GM13977 (cell line): ENCODE measurements at regions not wholly inside any gene's neighbourhood (a gene's known extent, or its start where the extent isn't known, plus 50 kb on each side); places are given as distances from the start of the nearest gene placed in this dataset.

Experiments used
- DNase-seq: peaks from one replicate; pipeline ENCODE4 v3.0.0; 2012; ENCODE audit warnings: low spot score
- in situ Hi-C: fragments of 300-500 bp; cut with MboI; formaldehyde crosslinking; loops from one replicate; pipeline ENCODE4 v1.12.0; 2022; ENCODE audit warnings: low sequenced_read_pairs, low pct_unique_long_range_greater_than_20kb, mixed read lengths, inconsistent platforms; ENCODE audit not compliant: unreplicated experiment
- TF ChIP-seq, protein P1 (sequence below): IDR thresholded peaks from 2 replicates; pipeline ENCODE4 v1.5.1; 2012; ENCODE audit warnings: mild to moderate bottlenecking, control low read depth; ENCODE audit not compliant: insufficient read depth; ENCODE audit errors: extremely low read depth, missing control alignments

DNA sequence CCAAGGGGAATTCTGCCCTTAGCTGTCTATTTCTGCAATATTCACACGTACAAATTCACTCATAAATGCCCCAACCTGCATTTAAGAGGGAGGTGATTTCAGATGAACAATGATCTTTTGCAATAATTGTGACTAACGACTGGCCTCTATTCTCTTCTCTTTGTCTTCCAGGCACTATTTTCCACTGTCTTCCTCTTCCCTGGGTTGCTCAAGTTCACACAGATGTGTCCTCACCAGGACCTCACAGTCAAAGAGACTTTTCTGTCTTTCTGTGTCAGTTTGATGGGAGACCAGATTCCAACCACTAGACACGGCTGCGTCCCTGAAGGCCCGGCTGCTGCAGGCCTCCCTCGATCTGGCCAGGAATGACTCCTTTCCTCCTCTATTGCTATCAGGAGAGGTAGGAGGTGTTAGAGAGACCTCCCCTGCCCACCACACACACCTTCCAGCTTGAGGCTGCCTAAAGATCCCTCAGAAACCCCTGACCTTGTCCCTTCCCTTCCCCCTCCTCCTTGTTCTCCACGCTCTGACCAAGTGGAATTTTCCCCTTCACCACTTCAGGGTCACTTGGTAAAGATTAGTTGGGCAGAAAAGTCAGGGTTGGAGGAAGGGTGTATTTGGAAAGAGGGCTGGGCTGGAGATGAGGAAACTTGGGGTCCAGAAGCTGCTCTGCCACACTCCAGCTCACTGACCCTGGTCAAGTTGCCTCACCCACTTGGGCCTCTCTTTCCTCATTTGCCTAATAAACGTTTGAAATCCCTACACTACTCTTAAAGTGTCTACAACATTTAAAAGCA, 109.2 kb upstream of the COPS8 start:
- TF ChIP-seq, protein P1, sequence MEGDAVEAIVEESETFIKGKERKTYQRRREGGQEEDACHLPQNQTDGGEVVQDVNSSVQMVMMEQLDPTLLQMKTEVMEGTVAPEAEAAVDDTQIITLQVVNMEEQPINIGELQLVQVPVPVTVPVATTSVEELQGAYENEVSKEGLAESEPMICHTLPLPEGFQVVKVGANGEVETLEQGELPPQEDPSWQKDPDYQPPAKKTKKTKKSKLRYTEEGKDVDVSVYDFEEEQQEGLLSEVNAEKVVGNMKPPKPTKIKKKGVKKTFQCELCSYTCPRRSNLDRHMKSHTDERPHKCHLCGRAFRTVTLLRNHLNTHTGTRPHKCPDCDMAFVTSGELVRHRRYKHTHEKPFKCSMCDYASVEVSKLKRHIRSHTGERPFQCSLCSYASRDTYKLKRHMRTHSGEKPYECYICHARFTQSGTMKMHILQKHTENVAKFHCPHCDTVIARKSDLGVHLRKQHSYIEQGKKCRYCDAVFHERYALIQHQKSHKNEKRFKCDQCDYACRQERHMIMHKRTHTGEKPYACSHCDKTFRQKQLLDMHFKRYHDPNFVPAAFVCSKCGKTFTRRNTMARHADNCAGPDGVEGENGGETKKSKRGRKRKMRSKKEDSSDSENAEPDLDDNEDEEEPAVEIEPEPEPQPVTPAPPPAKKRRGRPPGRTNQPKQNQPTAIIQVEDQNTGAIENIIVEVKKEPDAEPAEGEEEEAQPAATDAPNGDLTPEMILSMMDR: no peak
- in situ Hi-C loops: no loop called here
- no peak for DNase-seq

DNA sequence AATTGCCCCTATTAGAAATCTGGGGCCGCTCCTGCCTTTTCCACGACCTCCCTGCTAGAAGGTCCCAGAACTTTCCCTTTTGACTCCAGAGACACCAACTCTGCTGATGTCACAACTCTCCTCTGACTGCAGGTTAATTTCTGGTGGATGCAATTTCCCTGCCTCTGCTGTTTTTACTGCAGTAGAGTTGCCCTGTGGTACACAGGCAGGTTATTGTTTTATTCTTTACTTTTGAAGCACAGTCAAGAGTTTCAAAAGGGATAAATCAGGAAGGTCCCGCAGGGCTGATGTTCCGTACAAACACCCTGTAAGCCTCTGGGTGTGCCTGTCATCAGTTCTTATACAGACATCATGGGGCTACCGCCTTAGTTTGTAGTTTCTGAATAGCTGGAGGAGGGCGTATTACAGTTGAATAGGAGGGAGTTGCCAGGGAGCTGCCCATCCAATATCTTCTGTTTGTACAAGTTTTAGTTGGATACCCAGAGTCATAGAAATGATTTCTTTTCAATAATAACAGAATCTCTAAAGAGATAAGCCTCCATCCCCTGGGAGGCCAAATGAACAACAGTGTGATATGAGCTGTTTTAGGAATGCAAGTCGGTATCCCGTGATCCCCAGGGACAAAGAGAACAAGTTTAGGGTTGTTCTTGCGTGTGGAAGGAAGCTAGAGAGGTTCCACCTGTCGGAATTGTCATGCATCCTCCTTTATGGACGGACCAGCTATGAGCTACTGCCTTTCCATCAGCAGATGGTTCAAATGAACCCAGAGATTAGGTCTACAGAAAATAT, 108.4 kb upstream of the COPS8 start:
- TF ChIP-seq, protein P1: no peak
- in situ Hi-C loops: no loop called here
- DNase-seq: no peak

DNA sequence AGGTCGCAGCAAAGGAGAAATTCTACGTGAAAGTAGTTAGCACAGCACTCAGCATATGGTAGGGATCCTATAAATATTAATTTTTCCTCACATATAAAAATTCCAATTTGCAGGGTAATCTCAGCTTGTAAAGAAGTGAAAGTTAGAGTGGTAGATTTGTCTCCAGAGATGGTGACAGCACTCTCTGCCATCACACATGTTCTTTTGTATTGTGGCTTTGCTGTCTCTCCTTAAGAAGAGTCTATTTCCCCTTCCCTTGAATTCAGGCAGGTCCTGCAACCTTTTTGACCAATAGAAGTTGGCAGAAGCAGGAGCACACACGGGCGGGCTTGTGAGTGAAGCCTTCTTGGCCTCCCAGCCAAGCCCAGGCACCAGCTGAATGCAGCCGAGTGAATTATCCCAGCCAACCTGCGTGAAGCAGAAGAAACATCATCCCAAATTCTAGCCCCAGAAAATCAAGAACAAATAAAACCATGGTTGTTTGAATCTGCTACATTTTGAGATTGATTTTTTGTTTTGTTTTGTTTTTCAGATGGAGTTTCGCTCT, 107.8 kb upstream of the COPS8 start:
- in situ Hi-C loops: no loop called here
- TF ChIP-seq, protein P1: no peak
- DNase-seq: no peak

DNA sequence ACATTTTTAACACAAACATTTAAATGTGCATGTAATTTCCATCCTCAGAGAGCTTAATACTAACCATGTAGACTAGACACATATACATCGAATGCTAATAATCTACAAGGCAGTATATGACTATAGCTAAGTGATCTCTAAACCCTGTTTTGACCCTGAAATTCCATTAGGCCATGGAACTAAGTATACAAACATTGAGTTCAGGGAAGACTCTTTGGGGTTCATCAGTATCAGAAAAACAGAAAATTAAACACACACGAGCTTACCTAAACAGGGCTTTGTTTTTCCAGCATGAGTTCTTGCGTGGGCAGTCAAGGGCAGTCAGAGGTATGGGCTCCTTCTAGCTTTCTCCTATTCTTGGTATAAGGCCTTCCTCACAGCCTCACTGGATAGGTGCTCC, 106.0 kb upstream of the COPS8 start:
- TF ChIP-seq, protein P1: no peak
- no peak for DNase-seq
- in situ Hi-C loops: no loop called here

DNA sequence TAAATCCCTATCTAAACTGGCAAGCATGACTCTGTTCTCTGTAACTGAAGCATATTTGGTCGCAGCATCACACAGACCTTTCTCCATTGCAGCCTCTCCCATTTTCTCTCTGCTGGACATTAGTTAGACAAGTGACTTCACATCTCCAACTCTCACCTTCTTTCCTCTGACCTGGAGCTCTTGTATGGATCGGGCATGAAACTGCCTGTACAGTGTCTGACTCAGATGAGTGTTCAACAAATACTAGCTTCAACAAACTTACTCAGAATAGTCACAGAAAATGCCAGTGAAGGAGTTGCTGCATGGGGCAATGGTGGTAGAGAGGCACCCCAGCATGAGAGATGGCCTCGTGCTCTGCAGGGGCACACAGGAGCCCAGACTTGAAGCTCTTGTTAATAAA, 104.7 kb upstream of the COPS8 start:
- in situ Hi-C loops: no loop called here
- TF ChIP-seq, protein P1: no peak
- DNase-seq: no peak

DNA sequence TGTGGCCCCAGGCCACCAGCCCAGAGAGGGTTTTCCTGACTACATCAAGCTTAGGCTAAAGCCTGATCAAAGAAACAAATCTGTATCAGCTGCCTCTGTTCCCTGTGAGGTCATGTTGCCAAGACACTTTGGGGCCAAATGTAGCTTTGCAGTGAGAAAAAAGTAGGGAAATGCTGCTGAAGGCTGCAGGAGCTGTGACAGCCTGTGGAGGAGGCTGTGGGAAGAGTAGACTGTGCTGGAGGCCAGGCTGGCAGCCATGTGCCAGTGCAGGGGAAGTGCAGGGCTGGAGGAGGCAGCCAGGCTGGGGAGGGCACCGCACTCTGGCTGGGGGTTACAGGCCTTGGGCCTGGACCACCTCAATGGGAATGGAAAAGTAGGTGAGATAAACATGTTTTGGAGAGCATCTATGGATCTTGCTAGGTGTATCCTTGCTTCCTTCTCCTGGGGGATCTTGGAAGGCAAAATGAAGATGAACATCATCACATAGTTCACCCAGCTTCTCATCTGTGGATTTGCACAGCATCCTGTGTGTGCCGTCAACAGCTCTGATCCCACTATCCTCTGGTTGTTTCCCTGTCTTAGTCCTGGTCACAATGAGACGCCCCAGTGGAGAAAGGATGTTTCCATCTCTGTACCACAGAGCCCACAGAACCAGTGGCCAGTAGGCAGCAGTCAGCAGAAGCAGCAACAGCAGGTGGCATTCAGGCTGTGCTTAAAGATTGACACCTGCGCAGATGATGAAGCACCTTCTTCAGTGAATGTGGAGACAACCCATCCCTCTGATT, 103.8 kb upstream of the COPS8 start:
- in situ Hi-C loops: no loop called here
- no peak for DNase-seq
- TF ChIP-seq, protein P1: no peak
